Ishikawa (cell line): ENCODE measurements at regions not wholly inside any gene's neighbourhood (a gene's known extent, or its start where the extent isn't known, plus 50 kb on each side); places are given as distances from the start of the nearest gene placed in this dataset.
A peak's percentile ranks its signal among the peaks of the same experiment; 100 is the strongest.

ENCODE experiments used
- CEBPB ChIP-seq: IDR thresholded peaks from 2 replicates; pipeline ENCODE4 v1.6.1; 2012
- CREB1 ChIP-seq: IDR thresholded peaks from 2 replicates; pipeline ENCODE4 v1.6.1; 2012; ENCODE audit warnings: low read depth
- EGR1 ChIP-seq: IDR thresholded peaks from 2 replicates; pipeline ENCODE4 v1.6.1; 2012
- EP300 ChIP-seq: IDR thresholded peaks from 2 replicates; pipeline ENCODE4 v1.6.1; 2012; ENCODE audit warnings: borderline replicate concordance
- FOXM1 ChIP-seq: IDR thresholded peaks from 2 replicates; pipeline ENCODE4 v1.6.1; 2012; ENCODE audit warnings: low read depth, borderline replicate concordance
- MAX ChIP-seq: IDR thresholded peaks from 2 replicates; pipeline ENCODE4 v1.6.1; 2012
- NFIC ChIP-seq: IDR thresholded peaks from 2 replicates; pipeline ENCODE4 v1.6.1; 2012
- RAD21 ChIP-seq: IDR thresholded peaks from 2 replicates; pipeline ENCODE4 v1.6.1; 2012; ENCODE audit warnings: low read depth
- REST ChIP-seq: IDR thresholded peaks from 2 replicates; pipeline ENCODE4 v1.6.1; 2012; ENCODE audit warnings: low read depth, mild to moderate bottlenecking
- TAF1 ChIP-seq: IDR thresholded peaks from 2 replicates; pipeline ENCODE4 v1.6.1; 2012; ENCODE audit warnings: low read depth, mild to moderate bottlenecking
- TCF12 ChIP-seq: IDR thresholded peaks from 2 replicates; pipeline ENCODE4 v1.6.1; 2012; ENCODE audit warnings: low read depth
- TEAD4 ChIP-seq: IDR thresholded peaks from 2 replicates; pipeline ENCODE4 v1.6.1; 2012
- YY1 ChIP-seq: IDR thresholded peaks from 2 replicates; pipeline ENCODE4 v1.6.1; 2012; ENCODE audit warnings: low read depth
- ZBTB7A ChIP-seq: IDR thresholded peaks from 2 replicates; pipeline ENCODE4 v1.6.1; 2012; ENCODE audit warnings: low read depth
- TF ChIP-seq, protein P1 (sequence below): IDR thresholded peaks from 2 replicates; pipeline ENCODE4 v1.6.1; 2012

GRCh38 chr2:11951492-11951891 lies 205.1 kb downstream of the LPIN1 start:
- TF ChIP-seq RAD21: peak; percentile 37

DNA sequence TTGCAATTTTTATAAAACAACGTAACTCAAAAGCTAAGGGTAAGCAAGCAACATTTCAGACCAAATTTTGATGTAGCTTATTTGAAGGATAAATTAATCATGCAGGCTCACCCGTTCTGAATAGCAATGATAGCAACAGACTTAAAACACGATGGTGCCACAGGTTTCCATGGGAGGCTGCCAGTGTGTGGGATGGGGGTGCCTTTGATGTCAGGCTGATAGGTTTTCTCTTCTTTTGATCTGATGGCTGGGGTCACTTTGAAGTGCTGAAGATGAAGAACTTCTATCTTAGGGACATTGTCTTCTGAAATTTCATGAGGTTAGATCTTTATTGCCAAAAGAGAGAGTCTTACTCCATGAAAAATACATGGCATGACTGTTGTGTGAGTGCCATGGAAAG lies 206.8 kb downstream of the LPIN1 start:
- no peak for TF ChIP-seq NFIC
- no peak for TF ChIP-seq CREB1
- TF ChIP-seq REST: no peak
- no peak for TF ChIP-seq ZBTB7A

- TF ChIP-seq MAX: no peak
- TF ChIP-seq, protein P1, sequence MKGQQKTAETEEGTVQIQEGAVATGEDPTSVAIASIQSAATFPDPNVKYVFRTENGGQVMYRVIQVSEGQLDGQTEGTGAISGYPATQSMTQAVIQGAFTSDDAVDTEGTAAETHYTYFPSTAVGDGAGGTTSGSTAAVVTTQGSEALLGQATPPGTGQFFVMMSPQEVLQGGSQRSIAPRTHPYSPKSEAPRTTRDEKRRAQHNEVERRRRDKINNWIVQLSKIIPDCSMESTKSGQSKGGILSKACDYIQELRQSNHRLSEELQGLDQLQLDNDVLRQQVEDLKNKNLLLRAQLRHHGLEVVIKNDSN: no peak
- TF ChIP-seq TCF12: no peak
- no peak for TF ChIP-seq NFIC
- no peak for TF ChIP-seq YY1
- TF ChIP-seq CREB1: no peak
- no peak for TF ChIP-seq FOXM1
- TF ChIP-seq TAF1: no peak
- TF ChIP-seq RAD21: no peak
- no peak for TF ChIP-seq EGR1
- no peak for TF ChIP-seq CEBPB
- no peak for TF ChIP-seq REST
- TF ChIP-seq EP300: no peak
- TF ChIP-seq ZBTB7A: no peak
- TF ChIP-seq TEAD4: no peak
Observed at GRCh38 chr2:11955314-11955713, 208.9 kb downstream of the LPIN1 start.

DNA sequence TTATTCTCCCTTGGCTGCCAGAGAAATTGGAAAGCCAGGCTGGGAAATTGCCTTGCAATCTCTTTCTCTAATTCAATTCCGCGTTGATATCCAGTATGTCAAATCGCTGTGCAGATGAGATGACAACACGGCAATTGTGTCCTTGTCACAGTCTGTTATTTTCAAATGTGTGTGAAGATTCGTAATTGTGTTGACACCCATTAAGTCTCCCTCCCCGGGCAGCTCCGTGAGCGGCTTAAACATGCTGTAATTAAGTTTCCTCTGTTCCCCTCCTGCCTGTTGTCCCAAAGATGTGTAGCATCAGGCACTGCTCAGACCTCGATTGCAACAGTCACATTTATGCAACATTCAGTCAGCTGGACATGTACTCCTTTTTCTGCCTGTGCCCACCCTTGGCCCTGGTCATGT lies 209.5 kb downstream of the LPIN1 start:
- TF ChIP-seq EP300: no peak

DNA sequence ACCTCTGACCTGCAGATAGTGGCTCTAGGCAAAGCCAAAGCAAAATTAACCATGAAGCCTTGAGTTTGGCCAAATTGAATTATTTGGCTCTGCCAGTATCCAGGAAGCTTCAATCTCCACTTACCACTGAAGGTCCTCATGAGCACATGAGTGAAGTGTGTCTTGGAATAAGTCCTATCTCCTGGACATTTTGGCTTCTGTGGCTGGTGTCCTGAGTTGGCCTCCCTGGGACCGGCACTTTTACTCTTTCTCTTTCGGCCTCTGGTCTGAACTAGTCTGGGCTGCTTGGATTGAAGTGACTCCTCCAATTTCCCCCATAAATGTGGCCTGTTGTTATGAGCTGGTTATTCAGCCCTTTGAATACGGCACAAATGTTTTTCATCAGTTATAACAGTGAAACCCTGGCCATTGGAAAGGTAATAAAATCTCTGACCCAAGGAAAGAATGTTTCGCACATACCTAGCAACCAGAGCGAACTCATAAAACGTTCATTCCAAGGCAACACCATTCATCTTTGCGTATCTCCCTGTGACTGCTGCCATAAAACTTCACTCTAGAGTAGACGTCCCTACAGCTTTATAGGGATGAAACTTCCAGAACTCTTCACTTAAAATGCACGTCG lies 216.4 kb downstream of the LPIN1 start:
- TF ChIP-seq ZBTB7A (no peak), RAD21 (no peak), YY1 (no peak)

- TF ChIP-seq YY1 (no peak), EGR1 (no peak), NFIC (no peak), TEAD4 (no peak), TAF1 (no peak), REST (no peak), EP300 (no peak), ZBTB7A (no peak), CREB1 (no peak)
Observed at GRCh38 chr2:11963966-11964365, 217.5 kb downstream of the LPIN1 start.
